Aorta (tissue), 5 donors: ENCODE measurements at regions not wholly inside any gene's neighbourhood (a gene's known extent, or its start where the extent isn't known, plus 50 kb on each side); places are given as distances from the start of the nearest gene placed in this dataset.

Experiments
- ATAC-seq: fragments of 200-7000 bp; cut with Tn5 transposase; one replicate; pipeline ENCODE4 v1.9.1; 2022; ENCODE audit warnings: moderate library complexity; ENCODE audit not compliant: low FRiP score
- DNase-seq, 2 donors: peaks; one replicate each; pipeline ENCODE4 v3.0.0-alpha.2; 2020
- H3K27ac ChIP-seq, 2 donors: one replicate each; pipeline ENCODE4 v1.5.1; 2013; ENCODE audit warnings: low read length in 2 of 2, mild to moderate bottlenecking in 2 of 2, moderate library complexity in 2 of 2, control low read depth in 1 of 2, inconsistent platforms in 1 of 2, low read depth in 1 of 2
- H3K27me3 ChIP-seq, 2 donors: one replicate each; pipeline ENCODE4 v1.6.1; 2013; ENCODE audit warnings: control low read depth in 1 of 2, low read length in 1 of 2, mild to moderate bottlenecking in 1 of 2, moderate library complexity in 1 of 2; ENCODE audit not compliant: insufficient read depth in 2 of 2, control insufficient read depth in 1 of 2
- H3K36me3 ChIP-seq, 2 donors: one replicate each; pipeline ENCODE4 v1.6.1; 2013; ENCODE audit warnings: control low read depth in 1 of 2, low read length in 1 of 2, mild to moderate bottlenecking in 1 of 2; ENCODE audit not compliant: insufficient read depth in 2 of 2, control insufficient read depth in 1 of 2
- H3K4me1 ChIP-seq, 2 donors: one replicate each; pipeline ENCODE4 v1.6.1; 2013; ENCODE audit warnings: low read length in 2 of 2, control low read depth in 1 of 2, mild to moderate bottlenecking in 1 of 2, moderate library complexity in 1 of 2; ENCODE audit not compliant: insufficient read depth in 2 of 2, control insufficient read depth in 1 of 2
- H3K4me3 ChIP-seq, 2 donors: one replicate each; pipeline ENCODE4 v1.5.1; 2013; ENCODE audit warnings: low read length in 2 of 2, control low read depth in 1 of 2, mild to moderate bottlenecking in 1 of 2
- H3K9me3 ChIP-seq: one replicate; pipeline ENCODE4 v1.6.1; 2013; ENCODE audit warnings: mild to moderate bottlenecking, low read length; ENCODE audit not compliant: control insufficient read depth
- WGBS, 2 donors: extraction: QIAGEN DNeasy Blood & Tissue Kit; methylation state at CpG; one replicate each; pipeline ENCODE4 v1.1.7; 2013; 5-methylcytosine and 5-hydroxymethylcytosine counted together
- intact Hi-C, 2 donors: fragments of 100-400 bp; cut with DNase I; formaldehyde crosslinking; loops; one replicate each; pipeline versions ENCODE4 v1.14.2 to v1.15.0; 2022
- donor health status: healthy with polysubstance abuse.
- donor health status: Bipolar disorder and iron deficiency.
- donor health status: DM: no; HTN: no; CAD: no.
- donor health status: DM: no; HTN: no; CAD: no.
- donor health status: DM: yes; HTN: yes; CAD: no.

DNA sequence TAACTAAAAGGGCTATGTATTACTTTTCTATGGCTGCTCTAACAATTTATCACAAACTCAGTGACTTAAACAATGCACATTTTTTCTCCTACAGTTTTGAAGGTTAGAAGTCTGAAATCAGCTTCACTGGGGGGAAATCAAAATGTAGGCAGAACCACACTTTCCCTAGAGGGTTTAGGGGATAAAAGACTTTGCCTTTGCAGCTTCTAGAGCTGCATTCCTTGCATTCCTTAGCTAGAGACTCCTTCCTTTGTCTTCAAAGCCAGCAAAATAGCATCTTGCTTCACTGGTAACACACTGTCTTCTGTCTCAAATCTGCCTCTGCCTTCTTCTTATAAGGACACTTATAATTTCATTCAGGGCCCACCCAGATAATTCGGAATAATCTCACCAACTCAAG is 152.4 kb upstream of the SPIN4 start:
- Histone ChIP-seq H3K27me3 (no peaks in the 10 kb centered on the region), H3K27ac (no peak overlapping the region), H3K36me3 (no peaks in the 10 kb centered on the region), H3K4me3 (no peak overlapping the region), H3K4me1 (no peaks in the 10 kb centered on the region), H3K9me3 (no peaks in the 10 kb centered on the region)
- intact Hi-C loops = no loop called here
- no peak for DNase-seq
- no peak for ATAC-seq
- WGBS, 2 donors = 41 to 61% methylated on average over 1 of the region's 1 CpG

DNA sequence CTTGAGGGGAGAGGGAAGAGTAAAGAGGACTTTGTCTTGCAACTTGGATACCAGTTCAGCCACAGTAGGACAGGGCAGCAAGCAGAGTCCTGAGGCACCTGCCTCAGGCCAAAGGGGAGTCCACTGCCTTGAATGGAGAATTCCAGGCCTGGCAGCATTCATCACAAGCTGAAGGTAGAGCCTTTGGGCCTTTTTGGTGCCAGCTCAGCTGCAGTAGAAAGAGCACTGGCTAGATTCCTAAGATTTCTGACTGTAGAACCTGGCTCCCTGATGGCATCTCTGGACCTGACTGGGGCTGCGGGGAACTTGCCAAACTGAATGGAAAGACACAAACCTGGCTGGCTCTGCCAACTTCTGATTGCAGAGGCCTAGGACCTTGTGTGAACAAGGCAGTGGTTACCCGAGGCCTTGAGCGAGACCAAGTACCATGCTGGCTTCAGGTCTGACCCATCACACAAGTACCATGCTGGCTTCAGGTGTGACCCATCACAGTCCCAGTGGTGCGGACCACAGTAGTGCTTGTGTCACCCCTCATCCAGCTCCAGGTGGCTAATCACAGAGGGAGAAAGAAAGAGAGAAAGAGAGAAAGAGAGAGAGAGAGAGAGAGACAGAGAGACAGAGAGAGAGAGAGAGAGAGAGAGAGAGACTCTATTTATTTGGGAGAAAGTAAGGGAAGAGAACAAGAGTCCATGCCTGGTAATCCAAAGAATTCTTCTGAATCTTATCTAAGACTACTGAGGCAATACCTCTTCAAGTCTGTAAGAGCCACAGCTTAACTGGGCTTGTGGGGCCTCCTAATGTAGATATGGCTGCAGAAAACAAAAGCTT is 137.6 kb upstream of the SPIN4 start:
- H3K4me3 ChIP-seq = no peak overlapping the region
- 46 to 58% methylated on average over 4 of the region's 4 CpGs for WGBS, 2 donors
- DNase-seq = no peak
- intact Hi-C loops = no loop called here
- no peaks in the 10 kb centered on the region for H3K27me3 ChIP-seq
- H3K36me3 ChIP-seq = no peaks in the 10 kb centered on the region
- H3K9me3 ChIP-seq = no peaks in the 10 kb centered on the region
- ATAC-seq = no peak
- H3K27ac ChIP-seq = no peak overlapping the region
- no peaks in the 10 kb centered on the region for H3K4me1 ChIP-seq

DNA sequence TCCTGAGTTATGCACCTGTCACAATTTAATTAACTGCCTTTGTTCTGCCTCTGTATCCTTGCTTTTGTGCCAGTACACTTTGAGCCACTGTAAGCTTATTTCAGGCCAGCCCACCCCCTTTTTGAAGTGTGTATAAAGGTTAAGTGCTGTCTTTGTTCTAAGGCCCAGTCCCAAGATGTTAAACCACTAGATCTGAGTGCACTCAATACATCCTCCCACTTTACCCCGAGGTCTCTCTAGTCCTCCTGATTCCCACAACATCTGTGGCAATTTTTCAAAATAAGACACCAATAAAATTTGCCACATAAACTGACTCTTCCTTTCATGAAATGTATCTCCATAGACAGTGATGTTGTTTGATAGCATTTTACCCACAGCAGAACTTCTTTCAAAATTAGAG is 124.1 kb upstream of the SPIN4 start:
- intact Hi-C loops = no loop called here
- 81 to 95% methylated on average over 1 of the region's 1 CpG for WGBS, 2 donors
- Histone ChIP-seq H3K4me3 (no peak overlapping the region), H3K36me3 (no peaks in the 10 kb centered on the region), H3K27me3 (no peaks in the 10 kb centered on the region), H3K27ac (no peak overlapping the region), H3K4me1 (no peaks in the 10 kb centered on the region), H3K9me3 (peaks cover 2% of the 10 kb centered on the region)
- no peak for DNase-seq
- ATAC-seq = no peak

DNA sequence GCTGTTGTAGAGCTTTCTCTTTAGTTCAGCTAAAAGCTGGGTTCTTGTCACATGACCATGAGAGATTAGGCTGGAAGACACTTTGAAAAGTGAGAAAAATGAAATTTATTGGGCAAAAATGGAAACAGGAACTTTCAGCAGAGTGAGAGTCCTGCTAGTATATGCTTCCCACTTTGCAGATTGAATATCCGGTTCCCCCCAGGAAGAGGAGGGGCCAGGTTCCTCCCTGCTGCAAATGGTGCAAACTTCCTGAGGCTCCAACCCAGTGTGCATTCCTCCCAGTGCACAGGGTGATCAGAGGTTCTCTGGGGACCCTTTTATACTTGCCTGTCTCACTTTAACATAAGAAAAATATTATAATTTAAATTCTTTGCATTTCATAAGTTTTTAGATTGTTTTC is 119.9 kb upstream of the SPIN4 start:
- H3K9me3 ChIP-seq = peaks cover 2% of the 10 kb centered on the region
- H3K4me3 ChIP-seq = no peak overlapping the region
- DNase-seq (no peak), ATAC-seq (no peak)
- H3K27ac ChIP-seq = no peak overlapping the region
- intact Hi-C loops = no loop called here
- H3K27me3 ChIP-seq = no peaks in the 10 kb centered on the region
- no peaks in the 10 kb centered on the region for H3K4me1 ChIP-seq
- H3K36me3 ChIP-seq = no peaks in the 10 kb centered on the region
- 25 to 31% methylated on average over 1 of the region's 1 CpG for WGBS, 2 donors

DNA sequence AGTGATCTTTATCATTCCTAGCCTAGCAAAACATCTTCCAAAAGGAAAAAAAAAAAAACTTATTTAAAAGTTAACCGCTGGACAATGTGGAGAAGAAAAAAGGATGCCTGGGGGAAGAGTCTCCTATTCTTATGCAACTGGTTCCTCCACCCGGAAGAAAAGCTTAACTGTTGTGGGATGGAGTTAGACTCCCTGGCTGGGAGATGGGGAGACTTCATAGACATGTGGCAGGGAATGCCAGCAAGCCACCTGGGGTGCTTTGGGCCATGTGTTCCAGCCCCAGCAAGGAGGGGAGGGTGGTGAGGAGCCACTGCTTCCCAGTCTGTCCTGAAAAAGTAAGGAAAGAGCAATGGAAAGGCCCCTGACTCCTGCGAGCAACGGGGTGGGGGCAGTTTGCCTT is 119.4 kb upstream of the SPIN4 start:
- Histone ChIP-seq H3K4me3 (no peak overlapping the region), H3K9me3 (peaks cover 2% of the 10 kb centered on the region), H3K4me1 (no peaks in the 10 kb centered on the region), H3K27me3 (no peaks in the 10 kb centered on the region), H3K36me3 (no peaks in the 10 kb centered on the region), H3K27ac (no peak overlapping the region)
- no peak for ATAC-seq
- intact Hi-C loops = no loop called here
- WGBS, 2 donors = 80 to 95% methylated on average over 4 of the region's 4 CpGs
- no peak for DNase-seq

DNA sequence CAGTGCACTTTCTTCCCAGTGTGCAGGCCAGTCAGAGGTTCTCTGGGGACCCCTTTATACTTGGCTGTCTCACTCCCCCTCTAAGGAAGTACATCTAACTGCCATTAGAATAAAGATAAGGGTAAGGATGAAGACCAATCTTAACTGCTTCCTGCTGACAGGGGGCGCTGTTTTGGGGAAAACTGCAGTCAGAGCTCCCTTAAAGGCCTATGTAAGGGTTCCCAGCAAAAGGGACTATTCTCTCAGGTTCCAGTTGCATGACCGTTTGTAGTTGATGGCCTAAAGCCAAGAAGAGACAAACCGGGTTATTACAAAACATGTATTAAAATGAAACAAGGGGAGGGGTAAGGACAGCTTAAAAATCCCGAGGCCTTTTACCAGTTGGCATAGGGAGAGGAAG is 115.6 kb upstream of the SPIN4 start:
- WGBS, 2 donors = 23 to 31% methylated on average over 4 of the region's 4 CpGs
- no peaks in the 10 kb centered on the region for H3K27me3 ChIP-seq
- no peaks in the 10 kb centered on the region for H3K4me1 ChIP-seq
- no peak overlapping the region for H3K4me3 ChIP-seq
- intact Hi-C loops = no loop called here
- H3K27ac ChIP-seq = no peak overlapping the region
- no peaks in the 10 kb centered on the region for H3K9me3 ChIP-seq
- ATAC-seq (no peak), DNase-seq (no peak)
- H3K36me3 ChIP-seq = no peaks in the 10 kb centered on the region

DNA sequence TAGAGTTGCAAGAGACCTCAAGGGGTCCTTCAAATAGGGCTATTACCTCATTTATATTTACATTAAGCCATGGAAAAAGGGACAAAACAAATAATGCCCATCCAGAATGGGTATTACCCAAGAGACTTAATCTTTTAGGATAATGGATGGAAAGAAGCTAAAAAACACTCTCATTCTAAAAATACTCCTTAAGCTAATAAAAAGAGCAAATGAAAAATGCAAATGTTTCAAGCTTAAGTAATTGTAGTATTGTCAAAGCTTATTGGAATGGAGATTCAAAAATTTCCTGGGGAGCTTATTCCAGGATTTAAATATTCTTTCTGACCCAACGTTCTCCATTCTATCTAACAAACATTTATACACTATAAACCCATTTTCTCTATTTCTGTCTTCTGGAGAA is 107.8 kb upstream of the SPIN4 start:
- ATAC-seq (no peak), DNase-seq (no peak)
- Histone ChIP-seq H3K27me3 (no peaks in the 10 kb centered on the region), H3K4me1 (no peaks in the 10 kb centered on the region), H3K4me3 (no peak overlapping the region), H3K36me3 (no peaks in the 10 kb centered on the region), H3K9me3 (no peaks in the 10 kb centered on the region), H3K27ac (no peak overlapping the region)
- 7 to 14% methylated on average over 1 of the region's 1 CpG for WGBS, 2 donors
- intact Hi-C loops = no loop called here

DNA sequence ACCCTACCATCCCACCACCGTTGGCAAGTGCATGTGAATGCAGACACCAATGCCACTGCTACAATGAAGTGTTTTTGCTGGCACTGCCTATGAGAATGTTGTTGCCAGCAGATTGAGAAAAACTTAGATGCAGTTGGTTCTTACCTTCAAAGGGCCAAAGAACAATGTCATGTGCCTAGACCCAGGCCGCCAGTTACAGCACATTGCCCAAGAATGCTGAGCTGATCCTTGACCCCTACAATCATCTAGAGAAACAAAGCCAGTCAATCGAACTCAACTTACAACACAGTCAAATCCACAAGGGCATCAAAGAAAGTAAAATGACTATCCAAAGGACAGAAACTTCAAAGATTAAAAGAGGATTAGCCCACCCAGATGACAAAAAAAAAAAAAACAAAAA is 102.4 kb upstream of the SPIN4 start:
- peaks cover 0 to 6% of the 10 kb centered on the region in 2 donors for H3K36me3 ChIP-seq
- intact Hi-C loops = no loop called here
- H3K9me3 ChIP-seq = peaks cover 4% of the 10 kb centered on the region
- no peaks in the 10 kb centered on the region for H3K27me3 ChIP-seq
- no peak overlapping the region for H3K27ac ChIP-seq
- no peak for DNase-seq
- no peaks in the 10 kb centered on the region for H3K4me1 ChIP-seq
- WGBS, 2 donors = 78 to 90% methylated on average over 3 of the region's 3 CpGs
- ATAC-seq = no peak
- no peak overlapping the region for H3K4me3 ChIP-seq

DNA sequence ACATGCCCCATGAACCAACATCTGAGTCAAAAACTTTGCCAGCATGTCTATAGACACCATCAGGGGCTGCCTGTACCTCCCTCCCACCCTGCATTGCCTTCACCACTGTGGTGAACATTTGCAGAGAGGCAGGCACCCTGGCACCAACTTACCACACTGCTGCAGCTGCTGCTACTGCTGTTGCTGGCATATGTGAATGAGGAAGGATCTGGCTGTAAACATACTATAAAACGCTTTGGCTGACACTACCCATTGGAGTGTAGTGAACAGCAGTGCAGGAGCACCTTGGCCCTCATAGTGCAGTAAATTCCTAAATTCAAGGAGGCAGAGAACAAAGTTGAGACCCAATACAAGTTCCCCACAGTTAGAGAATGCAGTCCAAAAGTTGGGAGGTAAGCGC is 90.6 kb upstream of the SPIN4 start:
- intact Hi-C loops = no loop called here
- Histone ChIP-seq H3K36me3 (no peaks in the 10 kb centered on the region), H3K27me3 (no peaks in the 10 kb centered on the region), H3K4me3 (no peak overlapping the region), H3K4me1 (no peaks in the 10 kb centered on the region), H3K9me3 (no peaks in the 10 kb centered on the region), H3K27ac (no peak overlapping the region)
- DNase-seq (no peak), ATAC-seq (no peak)
- 78 to 96% methylated on average over 2 of the region's 2 CpGs for WGBS, 2 donors
